ENCODE measurements at regions not wholly inside any gene's neighbourhood (a gene's known extent, or its start where the extent isn't known, plus 50 kb on each side); places are given as distances from the start of the nearest gene placed in this dataset.

GRCh38 chr6:91926361-91926760, 1339.5 kb upstream of the MAP3K7 start (continued):
- no peak for TF ChIP-seq ELK1 (IDR thresholded peaks at IDR 0.05; ENCODE audit: low read depth, low read length)
- TF ChIP-seq USF2 (IDR thresholded peaks at IDR 0.05): no peak
- no peak for TF ChIP-seq NFE2L2 (conservative IDR thresholded peaks at IDR 0.05; ENCODE audit: low read length)

- no peak overlapping the region for H3K4me2 ChIP-seq
- no peak overlapping the region for H3K27ac ChIP-seq
- no peaks in the 10 kb centered on the region for H3K4me1 ChIP-seq
- no peak for ATAC-seq
- TF ChIP-seq HMGXB4 (CRISPR knock-in tag; IDR thresholded peaks at IDR 0.05; ENCODE audit: borderline replicate concordance) (no peak), HEYL (CRISPR knock-in tag; IDR thresholded peaks at IDR 0.05) (no peak), BHLHE40 (IDR thresholded peaks at IDR 0.05; ENCODE audit: low read depth, low read length) (no peak), JUNB (IDR thresholded peaks at IDR 0.05) (no peak), HOXB13 (CRISPR knock-in tag; IDR thresholded peaks at IDR 0.05; ENCODE audit: low read depth) (no peak), RAD21 (conservative IDR thresholded peaks at IDR 0.05 in 1 of 2, IDR thresholded peaks at IDR 0.05 in 1 of 2) (no peak), FOXS1 (CRISPR knock-in tag; IDR thresholded peaks at IDR 0.05) (no peak), MYC (IDR thresholded peaks at IDR 0.05; ENCODE audit: borderline replicate concordance, low read length) (no peak)
- no peaks in the 10 kb centered on the region for H3K9me3 ChIP-seq
- 8% methylated on average over 2 of the region's 2 CpGs for WGBS (ENCODE audit: missing lambda C conversion rate)
- FAIRE-seq: no peak
- no peak overlapping the region for H3K4me3 ChIP-seq
- CTCF ChIA-PET: no interaction called here
- DNase-seq (ENCODE audit: low read depth in 1 of 2, low spot score in 1 of 2): no peak
- POLR2A ChIA-PET: no interaction called here
Measured at GRCh38 chr6:91911945-91912344, 1325.1 kb upstream of the MAP3K7 start.

GRCh38 chr6:91904586-91905164, 1317.8 kb upstream of the MAP3K7 start:
- H3K4me1 ChIP-seq: no peaks in the 10 kb centered on the region
- ATAC-seq (no peak), DNase-seq (ENCODE audit: low read depth in 1 of 2, low spot score in 1 of 2) (no peak), FAIRE-seq (no peak)
- ChIA-PET CTCF (no interaction called here), POLR2A (no interaction called here)
- H3K4me2 ChIP-seq: no peak overlapping the region
- no peak overlapping the region for H3K27ac ChIP-seq
- WGBS (ENCODE audit: missing lambda C conversion rate): 0% methylated on average over 4 of the region's 4 CpGs
- H3K4me3 ChIP-seq: no peak overlapping the region
- H3K9me3 ChIP-seq: no peaks in the 10 kb centered on the region
- TF ChIP-seq GATA3 (IDR thresholded peaks at IDR 0.05; ENCODE audit: borderline replicate concordance) (no peak), RFX5 (IDR thresholded peaks at IDR 0.05) (no peak), MAZ (IDR thresholded peaks at IDR 0.05; ENCODE audit: borderline replicate concordance, low read depth, low read length) (no peak), RAD21 (conservative IDR thresholded peaks at IDR 0.05 in 1 of 2, IDR thresholded peaks at IDR 0.05 in 1 of 2) (no peak), MYC (IDR thresholded peaks at IDR 0.05; ENCODE audit: borderline replicate concordance, low read length) (no peak), TFCP2L1 (CRISPR knock-in tag; IDR thresholded peaks at IDR 0.05) (no peak), HOXB5 (CRISPR knock-in tag; IDR thresholded peaks at IDR 0.05) (no peak), BCL3 (IDR thresholded peaks at IDR 0.05) (no peak), NR3C1 (IDR thresholded peaks at IDR 0.05) (no peak), HOXA7 (CRISPR knock-in tag; IDR thresholded peaks at IDR 0.05) (no peak), ZC3H11A (IDR thresholded peaks at IDR 0.05) (no peak), REST (IDR thresholded peaks at IDR 0.05) (no peak), RARB (CRISPR knock-in tag; IDR thresholded peaks at IDR 0.05) (no peak), RNF2 (IDR thresholded peaks at IDR 0.05; ENCODE audit: borderline replicate concordance, low read depth) (no peak), FOSL2 (IDR thresholded peaks at IDR 0.05) (no peak), FOSL2 (CRISPR knock-in tag; IDR thresholded peaks at IDR 0.05) (no peak), ELK1 (IDR thresholded peaks at IDR 0.05; ENCODE audit: low read depth, low read length) (no peak)
